ENCODE measurements at regions not wholly inside any gene's neighbourhood (a gene's known extent, or its start where the extent isn't known, plus 50 kb on each side); places are given as distances from the start of the nearest gene placed in this dataset.

- TF ChIP-seq MBD4 (IDR thresholded peaks at IDR 0.05; ENCODE audit: borderline replicate concordance, low read length) = no peak
- TF ChIP-seq SAFB2 (CRISPR knock-in tag; IDR thresholded peaks at IDR 0.05; ENCODE audit: borderline replicate concordance, low read depth) = no peak
- TF ChIP-seq HDAC2 (CRISPR knock-in tag; IDR thresholded peaks at IDR 0.05) = no peak
- TF ChIP-seq NR3C1 (CRISPR knock-in tag; IDR thresholded peaks at IDR 0.05) = no peak
- no peak for TF ChIP-seq ASH2L (IDR thresholded peaks at IDR 0.05; ENCODE audit: insufficient read length, low read depth, low read length)
- TF ChIP-seq ZC3H4 (CRISPR knock-in tag; IDR thresholded peaks at IDR 0.05; ENCODE audit: borderline replicate concordance) = no peak
- no peak for TF ChIP-seq REST (IDR thresholded peaks at IDR 0.05; ENCODE audit: borderline replicate concordance in 1 of 2, low read depth in 1 of 2, low read length in 2 of 2)
- TF ChIP-seq TOE1 (CRISPR knock-in tag; IDR thresholded peaks at IDR 0.05) = no peak
- no peak for TF ChIP-seq EHMT2 (IDR thresholded peaks at IDR 0.05; ENCODE audit: borderline replicate concordance, low read depth, low read length)
- TF ChIP-seq ZBTB4 (CRISPR knock-in tag; IDR thresholded peaks at IDR 0.05; ENCODE audit: borderline replicate concordance) = no peak
These were observed 721.3 kb downstream of the DIAPH3 start for GRCh38 chr13:59442461-59442860.

Data from HepG2 (cell line).